Gastroesophageal sphincter (tissue), 3 donors: ENCODE measurements at regions not wholly inside any gene's neighbourhood (a gene's known extent, or its start where the extent isn't known, plus 50 kb on each side); places are given as distances from the start of the nearest gene placed in this dataset.

Experiments
- POLR2A ChIP-seq, 2 donors: fragments of 450-650 bp; IDR thresholded peaks; one replicate each; pipeline ENCODE4 v1.6.1; 2017; ENCODE audit warnings: antibody characterized with exemption in 2 of 2, mild to moderate bottlenecking in 2 of 2, moderate library complexity in 1 of 2
- POLR2AphosphoS5 ChIP-seq: sonication (generic); formaldehyde crosslinking; IDR thresholded peaks from one replicate; pipeline ENCODE4 v1.6.1; 2017; ENCODE audit warnings: antibody characterized with exemption
- TF ChIP-seq, protein P1 (sequence below), 4 experiments: fragments of 200-600 bp in 2 of 4; fragments of 450-650 bp in 2 of 4; sonication (generic) in 1 of 4; IDR thresholded peaks; one replicate each; pipeline ENCODE4 v1.5.1; 2017 to 2019; ENCODE audit warnings: antibody characterized with exemption in 4 of 4, mild to moderate bottlenecking in 2 of 4, moderate library complexity in 2 of 4

DNA sequence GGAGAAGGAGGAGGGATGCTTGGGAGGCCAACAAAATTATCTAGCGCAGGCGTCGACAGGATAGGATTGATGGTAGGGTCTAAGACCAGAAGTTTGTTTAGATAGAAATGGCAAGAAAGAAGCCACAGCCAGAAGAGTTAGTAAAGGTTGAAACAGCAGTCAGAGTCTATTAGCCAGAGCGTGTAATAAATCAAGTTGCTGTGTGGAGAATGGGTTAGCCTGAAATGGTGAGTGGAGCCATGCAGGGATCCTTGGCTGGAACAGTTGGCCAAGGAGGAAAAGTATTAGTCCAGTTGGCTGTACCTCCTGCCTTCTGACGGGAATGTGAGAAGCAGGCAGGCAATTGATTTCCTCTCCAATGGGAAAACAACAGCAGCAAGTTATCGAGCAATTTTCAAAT is 190.7 kb upstream of the CCDC68 start:
- TF ChIP-seq POLR2AphosphoS5, result no peak
- TF ChIP-seq POLR2A (IDR thresholded peaks at IDR 0.05), result no peak
- TF ChIP-seq, protein P1, sequence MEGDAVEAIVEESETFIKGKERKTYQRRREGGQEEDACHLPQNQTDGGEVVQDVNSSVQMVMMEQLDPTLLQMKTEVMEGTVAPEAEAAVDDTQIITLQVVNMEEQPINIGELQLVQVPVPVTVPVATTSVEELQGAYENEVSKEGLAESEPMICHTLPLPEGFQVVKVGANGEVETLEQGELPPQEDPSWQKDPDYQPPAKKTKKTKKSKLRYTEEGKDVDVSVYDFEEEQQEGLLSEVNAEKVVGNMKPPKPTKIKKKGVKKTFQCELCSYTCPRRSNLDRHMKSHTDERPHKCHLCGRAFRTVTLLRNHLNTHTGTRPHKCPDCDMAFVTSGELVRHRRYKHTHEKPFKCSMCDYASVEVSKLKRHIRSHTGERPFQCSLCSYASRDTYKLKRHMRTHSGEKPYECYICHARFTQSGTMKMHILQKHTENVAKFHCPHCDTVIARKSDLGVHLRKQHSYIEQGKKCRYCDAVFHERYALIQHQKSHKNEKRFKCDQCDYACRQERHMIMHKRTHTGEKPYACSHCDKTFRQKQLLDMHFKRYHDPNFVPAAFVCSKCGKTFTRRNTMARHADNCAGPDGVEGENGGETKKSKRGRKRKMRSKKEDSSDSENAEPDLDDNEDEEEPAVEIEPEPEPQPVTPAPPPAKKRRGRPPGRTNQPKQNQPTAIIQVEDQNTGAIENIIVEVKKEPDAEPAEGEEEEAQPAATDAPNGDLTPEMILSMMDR (IDR thresholded peaks at IDR 0.05), result no peak
